Femur (tissue), 1 donor: ENCODE measurements at regions not wholly inside any gene's neighbourhood (a gene's known extent, or its start where the extent isn't known, plus 50 kb on each side); places are given as distances from the start of the nearest gene placed in this dataset.
"Not testable (repeated sequence)": the region's sequence is repeated elsewhere in the genome, so short reads cannot be mapped to it uniquely, and the experiment has no call there.

Source experiments
- DNase-seq: peaks from one replicate; pipeline ENCODE4 v3.0.0-alpha.2; 2017

DNA sequence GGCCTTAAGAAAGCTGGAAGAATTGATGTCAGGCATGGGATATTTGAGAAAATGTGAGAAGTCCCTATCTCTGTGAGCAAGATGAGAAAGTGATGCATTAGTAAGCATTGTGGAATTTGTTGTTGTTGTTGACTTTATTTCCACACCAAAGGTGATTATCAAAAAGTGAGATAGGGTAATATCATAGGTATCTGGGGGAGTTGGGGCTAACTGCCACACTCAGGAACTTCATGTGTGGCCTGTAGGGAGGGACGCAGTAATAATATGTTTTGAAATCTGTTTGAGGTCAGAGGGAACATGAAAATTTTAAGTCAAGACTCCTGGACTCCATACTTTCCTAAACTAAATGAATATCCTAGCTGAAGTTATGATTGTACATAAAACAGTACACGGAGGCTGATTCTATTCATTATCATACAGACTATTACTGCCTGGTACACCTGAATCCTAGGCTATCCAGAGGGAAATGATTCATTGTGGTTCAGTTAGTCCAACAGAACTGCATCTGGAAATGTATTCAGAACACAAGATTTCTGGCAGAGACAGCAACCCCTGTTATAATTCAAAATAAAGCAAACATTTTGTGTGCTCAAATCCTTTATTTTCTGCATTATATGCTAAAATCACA is 304.8 kb downstream of the CPS1 start:
- no peak for DNase-seq

- DNase-seq: no peak
Measured at GRCh38 chr2:210862283-210863065, 306.1 kb downstream of the CPS1 start.

DNA sequence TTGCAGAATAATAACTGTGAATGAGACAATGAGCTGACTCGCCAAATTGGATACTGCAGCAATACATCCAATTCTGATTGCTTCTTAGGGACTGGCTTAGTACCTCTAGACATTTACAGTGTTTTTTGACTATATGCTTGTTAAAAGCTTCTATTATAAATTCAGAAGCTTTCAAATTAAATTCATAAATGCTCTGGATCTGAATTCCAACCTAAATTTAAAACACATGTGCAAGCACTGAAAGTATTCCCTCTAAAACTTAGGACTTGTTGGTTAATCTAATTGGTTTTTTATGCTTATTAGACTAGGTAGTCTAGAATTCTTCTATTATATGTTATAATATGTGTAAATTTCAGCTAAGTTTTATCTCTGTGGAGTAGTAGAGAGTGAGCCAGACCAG is 306.9 kb downstream of the CPS1 start:
- no peak for DNase-seq

DNA sequence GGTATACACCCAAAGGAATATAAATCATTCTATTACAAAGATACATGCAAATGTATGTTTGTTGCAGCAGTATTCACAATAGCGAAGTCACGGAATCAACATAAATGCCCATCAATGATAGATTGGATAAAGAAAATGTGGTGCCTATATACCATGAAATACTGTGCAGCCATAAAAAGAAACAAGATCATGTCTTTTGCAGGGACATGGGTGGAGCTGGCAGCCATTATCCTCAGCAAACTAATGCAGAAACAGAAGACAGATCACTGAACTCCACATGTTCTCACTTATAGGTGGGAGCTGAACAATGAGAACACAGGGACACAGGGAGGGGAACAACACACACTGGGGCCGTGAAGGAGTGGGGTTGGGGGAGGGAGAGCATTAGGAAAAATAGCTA is 315.2 kb downstream of the CPS1 start:
- not testable (repeated sequence) for DNase-seq

- DNase-seq: no peak
Measured at GRCh38 chr2:210873631-210874030, 317.2 kb downstream of the CPS1 start.

GRCh38 chr2:210884227-210884626 is 327.8 kb downstream of the CPS1 start:
- no peak for DNase-seq

- no peak for DNase-seq
Measured at GRCh38 chr2:210888035-210888434, 331.6 kb downstream of the CPS1 start.

DNA sequence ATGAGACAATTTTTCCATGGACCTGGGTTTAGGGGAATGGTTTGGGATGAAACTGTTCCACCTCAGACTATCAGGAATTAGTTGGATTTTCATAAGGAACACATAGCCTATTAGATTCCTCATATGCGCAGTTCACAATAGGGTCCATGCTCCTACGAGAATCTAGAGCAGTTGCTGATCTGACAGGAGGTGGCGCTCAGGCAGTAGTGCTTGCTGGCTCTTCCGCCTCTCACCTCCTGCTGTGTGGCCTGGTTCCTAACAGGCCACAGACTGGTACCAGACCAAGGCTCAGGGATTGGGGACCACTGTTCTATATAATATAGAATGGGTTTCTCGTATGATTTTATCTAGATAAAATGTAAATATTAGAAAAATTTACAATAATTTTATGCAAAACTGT is 338.7 kb downstream of the CPS1 start:
- DNase-seq: no peak

DNA sequence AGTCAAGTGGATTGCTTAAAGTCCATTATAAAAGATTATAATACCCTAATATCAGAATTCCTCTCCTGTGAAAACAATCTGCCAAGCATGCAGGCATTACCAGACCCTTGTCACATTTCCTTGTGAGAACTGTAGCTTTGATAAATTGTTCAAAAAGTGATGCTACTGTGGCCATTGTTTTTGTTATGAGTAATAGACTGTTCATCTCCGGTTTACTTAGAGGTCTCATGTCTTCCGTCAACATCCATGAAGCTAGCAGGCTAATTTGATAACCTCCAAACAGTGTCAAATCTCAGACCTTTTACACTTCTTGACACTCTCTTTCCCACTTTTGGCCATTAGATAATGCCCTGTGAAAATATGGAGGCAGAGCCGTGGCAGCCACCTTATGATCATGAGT is 342.7 kb downstream of the CPS1 start:
- DNase-seq: no peak

GRCh38 chr2:210901326-210901725 is 344.9 kb downstream of the CPS1 start:
- DNase-seq: no peak

- DNase-seq: no peak
Measured at GRCh38 chr2:210912779-210913178, 356.4 kb downstream of the CPS1 start.

- DNase-seq: no peak
Measured at GRCh38 chr2:210913461-210913860, 357.1 kb downstream of the CPS1 start.

DNA sequence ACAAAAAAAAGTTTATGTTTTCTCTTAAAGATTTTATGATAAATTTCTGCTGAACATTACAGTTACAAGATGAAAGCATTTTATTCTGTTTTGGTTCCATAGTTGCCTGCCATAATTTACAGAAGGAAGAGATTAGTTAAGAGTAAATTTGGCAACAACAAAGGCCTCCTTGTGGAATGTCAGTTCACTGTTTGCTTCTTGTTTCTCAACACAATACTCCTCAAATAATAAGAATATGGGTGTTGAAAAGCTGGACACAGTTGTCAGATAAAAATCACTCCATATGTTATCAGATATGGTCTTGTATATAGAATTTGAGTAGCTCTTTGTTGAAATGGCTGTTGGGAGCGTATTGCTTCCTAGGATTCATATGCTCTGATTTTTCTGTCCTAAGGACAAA is 359.5 kb downstream of the CPS1 start:
- DNase-seq: no peak

DNA sequence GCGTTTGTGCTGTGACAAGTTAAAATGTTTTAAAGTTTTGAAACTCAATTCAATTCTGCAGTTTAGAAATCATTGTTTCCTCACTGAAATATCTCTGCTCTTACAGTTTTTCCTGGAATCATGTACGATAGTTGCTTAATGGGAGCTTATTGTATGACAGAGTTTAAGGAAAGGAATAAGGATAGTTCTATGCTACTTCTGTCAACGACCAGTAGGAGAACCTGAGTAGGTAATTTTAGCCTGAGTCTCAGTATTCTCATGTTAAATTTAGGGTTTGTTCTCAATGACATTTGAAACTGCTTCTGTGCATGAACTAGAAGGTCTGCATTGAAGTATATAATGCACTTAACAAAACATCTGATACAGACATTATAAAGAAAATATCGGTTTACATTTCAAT is 361.1 kb downstream of the CPS1 start:
- no peak for DNase-seq

- no peak for DNase-seq
Measured at GRCh38 chr2:210919128-210919527, 362.7 kb downstream of the CPS1 start.

DNA sequence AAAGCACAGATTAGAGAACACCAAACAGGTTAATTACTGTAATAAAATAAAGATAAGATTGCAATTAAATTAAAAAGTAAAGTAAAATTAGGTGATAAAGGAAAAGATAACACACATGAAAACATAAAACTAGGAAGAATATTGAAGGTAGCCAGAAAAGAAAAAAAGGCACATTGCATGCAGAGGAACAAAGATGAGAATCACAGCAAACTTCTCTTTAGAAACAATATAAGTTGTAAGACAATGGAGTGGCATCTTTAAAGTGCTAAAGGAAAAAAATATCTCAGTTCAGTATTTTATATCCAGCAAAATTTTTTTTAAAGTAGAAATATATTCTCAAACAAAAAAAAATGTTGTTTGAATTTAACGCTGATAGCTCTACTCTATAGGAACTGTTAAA is 366.0 kb downstream of the CPS1 start:
- no peak for DNase-seq

GRCh38 chr2:210928714-210929113 is 372.3 kb downstream of the CPS1 start:
- DNase-seq: no peak

- DNase-seq: peak; percentile 13
Measured at GRCh38 chr2:210938228-210938627, 381.8 kb downstream of the CPS1 start.

GRCh38 chr2:210946395-210946794 is 390.0 kb downstream of the CPS1 start:
- no peak for DNase-seq

GRCh38 chr2:210950434-210951060 is 394.1 kb downstream of the CPS1 start:
- DNase-seq: not testable (repeated sequence)

- no peak for DNase-seq
Measured at GRCh38 chr2:210954386-210954907, 398.0 kb downstream of the CPS1 start.

DNA sequence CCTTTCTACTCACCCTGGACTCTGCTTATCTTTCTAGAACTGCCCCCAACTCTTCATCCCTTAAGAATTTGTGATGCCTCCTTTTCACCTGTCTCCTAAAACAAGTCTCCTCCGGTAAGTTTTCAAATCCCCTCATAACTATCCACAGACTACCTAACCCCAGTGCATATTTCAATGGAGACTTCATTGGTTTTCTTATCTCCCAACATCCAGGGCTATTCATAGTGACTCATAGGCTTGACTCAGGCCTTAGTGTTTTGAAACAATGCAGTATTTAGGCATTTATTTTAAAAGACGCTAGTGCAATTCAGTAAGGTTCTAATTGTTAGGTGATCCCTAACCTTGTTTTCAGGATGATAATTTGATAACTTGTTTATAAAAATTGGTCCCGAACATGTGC is 399.2 kb downstream of the CPS1 start:
- DNase-seq: no peak

DNA sequence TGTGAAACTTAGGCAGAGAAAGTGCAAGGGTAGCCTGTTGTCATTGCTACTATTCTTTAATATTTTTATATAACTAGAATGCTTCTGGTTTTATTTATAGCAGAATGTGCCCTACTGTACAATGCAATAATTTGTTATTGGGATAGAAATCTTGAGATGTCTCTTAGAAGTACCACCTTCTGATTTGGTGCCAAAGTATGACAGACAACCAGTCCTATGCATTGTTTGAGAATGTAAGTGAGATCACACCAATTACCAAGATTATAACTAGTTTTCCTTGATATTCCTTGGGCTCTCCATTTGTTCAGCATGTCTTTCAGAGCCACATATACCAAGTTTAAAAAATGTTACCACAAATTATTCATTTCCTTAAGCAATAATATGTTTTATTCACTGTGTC is 399.7 kb downstream of the CPS1 start:
- DNase-seq: no peak

DNA sequence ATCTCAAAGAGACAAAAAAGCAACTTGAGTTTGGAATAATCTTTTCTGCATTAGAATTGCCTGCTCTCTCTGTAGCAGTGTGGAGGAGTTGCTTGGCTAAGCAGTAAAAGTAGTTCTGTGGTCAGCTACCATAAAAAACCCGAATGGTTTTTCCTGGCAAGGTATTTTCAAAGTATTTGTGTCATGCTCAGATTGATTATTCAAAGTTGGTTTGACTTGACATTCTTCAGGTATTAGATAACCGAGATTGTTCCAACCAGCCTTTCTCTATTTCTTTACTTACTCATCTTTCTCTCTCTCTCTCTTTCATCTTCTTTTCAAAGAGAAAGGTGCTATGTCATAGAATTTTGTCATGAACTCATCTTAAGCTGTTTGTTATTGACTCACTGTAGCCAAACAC is 404.9 kb downstream of the CPS1 start:
- DNase-seq: no peak
